ENCODE measurements at regions not wholly inside any gene's neighbourhood (a gene's known extent, or its start where the extent isn't known, plus 50 kb on each side); places are given as distances from the start of the nearest gene placed in this dataset.

DNA sequence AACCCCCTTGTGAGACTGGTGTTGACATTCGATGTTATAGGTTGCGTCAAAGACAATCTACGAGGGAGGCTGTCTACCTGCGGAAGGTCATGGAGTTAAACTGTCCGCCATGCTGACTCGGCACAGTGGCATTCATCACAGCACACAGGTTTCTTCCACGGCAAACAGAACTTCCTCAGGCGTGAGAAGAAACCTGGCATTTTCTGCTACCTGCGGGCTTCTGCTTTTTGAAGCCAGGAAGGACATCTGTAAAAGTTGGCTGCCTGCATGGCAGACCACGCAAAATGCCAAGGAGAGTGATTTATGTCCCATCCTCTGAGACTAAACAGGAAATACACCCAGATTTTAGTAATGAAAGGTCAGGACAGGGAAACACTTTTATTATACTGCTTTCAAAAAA, 809.8 kb upstream of the NUDT12 start:
- TF ChIP-seq EZH2 (IDR thresholded peaks at IDR 0.05; ENCODE audit: insufficient read depth, low read length), result no peak
- TF ChIP-seq, protein P1, sequence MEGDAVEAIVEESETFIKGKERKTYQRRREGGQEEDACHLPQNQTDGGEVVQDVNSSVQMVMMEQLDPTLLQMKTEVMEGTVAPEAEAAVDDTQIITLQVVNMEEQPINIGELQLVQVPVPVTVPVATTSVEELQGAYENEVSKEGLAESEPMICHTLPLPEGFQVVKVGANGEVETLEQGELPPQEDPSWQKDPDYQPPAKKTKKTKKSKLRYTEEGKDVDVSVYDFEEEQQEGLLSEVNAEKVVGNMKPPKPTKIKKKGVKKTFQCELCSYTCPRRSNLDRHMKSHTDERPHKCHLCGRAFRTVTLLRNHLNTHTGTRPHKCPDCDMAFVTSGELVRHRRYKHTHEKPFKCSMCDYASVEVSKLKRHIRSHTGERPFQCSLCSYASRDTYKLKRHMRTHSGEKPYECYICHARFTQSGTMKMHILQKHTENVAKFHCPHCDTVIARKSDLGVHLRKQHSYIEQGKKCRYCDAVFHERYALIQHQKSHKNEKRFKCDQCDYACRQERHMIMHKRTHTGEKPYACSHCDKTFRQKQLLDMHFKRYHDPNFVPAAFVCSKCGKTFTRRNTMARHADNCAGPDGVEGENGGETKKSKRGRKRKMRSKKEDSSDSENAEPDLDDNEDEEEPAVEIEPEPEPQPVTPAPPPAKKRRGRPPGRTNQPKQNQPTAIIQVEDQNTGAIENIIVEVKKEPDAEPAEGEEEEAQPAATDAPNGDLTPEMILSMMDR (IDR thresholded peaks at IDR 0.05; ENCODE audit: insufficient read depth, low read depth, low read length), result no peak

Data from astrocyte (in vitro differentiated cells and primary cell).